HG03060 (cell line): ENCODE measurements at regions not wholly inside any gene's neighbourhood (a gene's known extent, or its start where the extent isn't known, plus 50 kb on each side); places are given as distances from the start of the nearest gene placed in this dataset.

Experiments
- ATAC-seq: cut with Tn5 transposase; IDR thresholded peaks from one replicate; pipeline ENCODE4 v1.9.1; 2021; ENCODE audit warnings: low read depth, moderate number of reproducible peaks; ENCODE audit not compliant: unreplicated experiment

GRCh38 chr2:67258122-67258521, 139.0 kb upstream of the ETAA1 start:
- ATAC-seq, result no peak

GRCh38 chr2:67258831-67259230, 138.3 kb upstream of the ETAA1 start:
- no peak for ATAC-seq

- no peak for ATAC-seq
Measured at GRCh38 chr2:67259556-67260342, 137.4 kb upstream of the ETAA1 start.

- ATAC-seq, result no peak
Measured at GRCh38 chr2:67260343-67261277, 136.5 kb upstream of the ETAA1 start.

- no peak for ATAC-seq
Measured at GRCh38 chr2:67267241-67267640, 129.9 kb upstream of the ETAA1 start.

GRCh38 chr2:67268797-67269196, 128.3 kb upstream of the ETAA1 start:
- no peak for ATAC-seq

GRCh38 chr2:67272195-67272594, 124.9 kb upstream of the ETAA1 start:
- ATAC-seq, result no peak

- ATAC-seq, result no peak
Measured at GRCh38 chr2:67277450-67277849, 119.7 kb upstream of the ETAA1 start.

- no peak for ATAC-seq
Measured at GRCh38 chr2:67281101-67281500, 116.0 kb upstream of the ETAA1 start.

GRCh38 chr2:67283641-67284040, 113.5 kb upstream of the ETAA1 start:
- ATAC-seq, result no peak

- ATAC-seq, result no peak
Measured at GRCh38 chr2:67286981-67287759, 110.0 kb upstream of the ETAA1 start.

- ATAC-seq, result no peak
Measured at GRCh38 chr2:67289271-67289670, 107.9 kb upstream of the ETAA1 start.

- ATAC-seq, result no peak
Measured at GRCh38 chr2:67289921-67290371, 107.2 kb upstream of the ETAA1 start.

- no peak for ATAC-seq
Measured at GRCh38 chr2:67290451-67291290, 106.5 kb upstream of the ETAA1 start.

- ATAC-seq, result no peak
Measured at GRCh38 chr2:67294218-67294617, 102.9 kb upstream of the ETAA1 start.

- ATAC-seq, result no peak
Measured at GRCh38 chr2:67295406-67295805, 101.7 kb upstream of the ETAA1 start.

- ATAC-seq, result no peak
Measured at GRCh38 chr2:67295851-67296250, 101.3 kb upstream of the ETAA1 start.

- ATAC-seq, result no peak
Measured at GRCh38 chr2:67304300-67304890, 92.7 kb upstream of the ETAA1 start.

- ATAC-seq, result no peak
Measured at GRCh38 chr2:67309281-67309680, 87.9 kb upstream of the ETAA1 start.
